ENCODE measurements at regions not wholly inside any gene's neighbourhood (a gene's known extent, or its start where the extent isn't known, plus 50 kb on each side); places are given as distances from the start of the nearest gene placed in this dataset.

- no peak for DNase-seq
- Histone ChIP-seq H3K4me2 (no peak overlapping the region), H3K4me1 (ENCODE audit: control insufficient read depth in 1 of 2, insufficient read depth in 2 of 2, low read depth in 1 of 2, low read length in 1 of 2) (no peaks in the 10 kb centered on the region; a peak in 1 of 4 replicates), H3K9me3 (no peaks in the 10 kb centered on the region), H4K20me1 (ENCODE audit: insufficient read depth) (no peaks in the 10 kb centered on the region), H3K9ac (no peak overlapping the region), H3K27ac (ENCODE audit: low read depth in 2 of 2, low read length in 1 of 2) (no peak overlapping the region), H3K36me3 (replicated peaks in 1 of 2; ENCODE audit: control insufficient read depth in 1 of 2, insufficient read depth in 2 of 2, low read length in 1 of 2) (no peaks in the 10 kb centered on the region), H2AFZ (ENCODE audit: low read depth) (no peak overlapping the region), H3K27me3 (ENCODE audit: insufficient read depth) (no peaks in the 10 kb centered on the region), H3K9me2 (no peaks in the 10 kb centered on the region), H3K4me3 (ENCODE audit: low read depth in 2 of 2, low read length in 1 of 2) (no peak overlapping the region), H3F3A (replicated peaks; ENCODE audit: insufficient read depth) (peaks cover 10% of the 10 kb centered on the region), H3K79me2 (ENCODE audit: insufficient read depth) (no peaks in the 10 kb centered on the region)
- 61% methylated on average over 1 of the region's 1 CpG for WGBS (ENCODE audit: low lambda C conversion rate)
- TF ChIP-seq USF1 (IDR thresholded peaks at IDR 0.05; ENCODE audit: borderline replicate concordance, low read depth): no peak
- no peak for TF ChIP-seq MAX (IDR thresholded peaks at IDR 0.05; ENCODE audit: low read depth)
- TF ChIP-seq NRF1 (IDR thresholded peaks at IDR 0.05; ENCODE audit: low read depth, low read length): no peak
- no peak for TF ChIP-seq FOXM1 (IDR thresholded peaks at IDR 0.05; ENCODE audit: low read depth)
- no peak for TF ChIP-seq REST (IDR thresholded peaks at IDR 0.05; ENCODE audit: low read depth, low read length)
- TF ChIP-seq TCF12 (IDR thresholded peaks at IDR 0.05): no peak
- no peak for TF ChIP-seq RXRA (IDR thresholded peaks at IDR 0.05; ENCODE audit: borderline replicate concordance, low read depth)
- TF ChIP-seq NFIC (IDR thresholded peaks at IDR 0.05; ENCODE audit: borderline replicate concordance): no peak
- TF ChIP-seq EP300 (IDR thresholded peaks at IDR 0.05; ENCODE audit: borderline replicate concordance in 1 of 2, low read depth in 1 of 2, low read length in 1 of 2): no peak
- TF ChIP-seq FOXJ3 (CRISPR knock-in tag; IDR thresholded peaks at IDR 0.05): no peak
- TF ChIP-seq GABPA (IDR thresholded peaks at IDR 0.05; ENCODE audit: low read depth): no peak
- no peak for TF ChIP-seq RFX5 (IDR thresholded peaks at IDR 0.05; ENCODE audit: low read length)
- TF ChIP-seq RCOR1 (IDR thresholded peaks at IDR 0.05; ENCODE audit: low read length): no peak
- no peak for TF ChIP-seq TAF1 (IDR thresholded peaks at IDR 0.05; ENCODE audit: borderline replicate concordance, low read depth, low read length)
- TF ChIP-seq PBX3 (IDR thresholded peaks at IDR 0.05): no peak
- TF ChIP-seq IRF3 (IDR thresholded peaks at IDR 0.05; ENCODE audit: low read depth, low read length): no peak
- no peak for TF ChIP-seq FOSL2 (IDR thresholded peaks at IDR 0.05; ENCODE audit: borderline replicate concordance, low read depth)
- no peak for TF ChIP-seq POLR2AphosphoS5 (IDR thresholded peaks at IDR 0.05; ENCODE audit: low read depth, low read length)
- CTCF ChIA-PET: no interaction called here
- POLR2A ChIA-PET: no interaction called here
Observed at GRCh38 chr12:75744607-75745256, 233.3 kb upstream of the KRR1 start.
